A549 (cell line): ENCODE measurements at regions not wholly inside any gene's neighbourhood (a gene's known extent, or its start where the extent isn't known, plus 50 kb on each side); places are given as distances from the start of the nearest gene placed in this dataset.

Source experiments
- ATAC-seq, 2 experiments: fragments of 200-7000 bp in 1 of 2; fragments of >200 bp in 1 of 2; cut with Nextera tagmentation in 1 of 2; cut with Tn5 transposase in 1 of 2; 3 replicates each; pipeline versions ENCODE4 v1.8.0 to v1.9.1; 2018 to 2020; ENCODE audit warnings: mild to moderate bottlenecking in 1 of 2, moderate library complexity in 1 of 2
- CTCF ChIA-PET: fragments of 300-600 bp; sonication (Branson Sonifier 250); formaldehyde crosslinking; extraction: SDS; loops from one replicate; lab custom pipeline; 2021; ENCODE audit warnings: antibody characterized with exemption, inconsistent platforms; lab: Yijun Ruan, JAX
- POLR2A ChIA-PET: fragments of 350-600 bp; formaldehyde crosslinking; extraction: SDS; loops from one replicate; lab custom pipeline; 2021; ENCODE audit warnings: antibody characterized with exemption, inconsistent platforms; lab: Yijun Ruan, JAX
- DNase-seq, 2 experiments: peaks; one replicate each; pipeline versions ENCODE4 v3.0.0 to v3.0.0-alpha.2; 2011 to 2016; ENCODE audit warnings: low read depth in 1 of 2, low spot score in 1 of 2
- FAIRE-seq: peaks from 2 replicates; lab custom pipeline; 2011; peaks lifted over from hg19 to GRCh38; lab: Jason Lieb, UNC
- H3K27ac ChIP-seq, 2 experiments: fragments of >200 bp; sonication (Bioruptor Twin); formaldehyde crosslinking; 3 replicates each; pipeline ENCODE4 v1.5.1; 2016 to 2017
- H3K4me1 ChIP-seq: fragments of >200 bp; sonication (Bioruptor Twin); formaldehyde crosslinking; 3 replicates; pipeline ENCODE4 v1.6.1; 2016
- H3K4me2 ChIP-seq: fragments of >200 bp; sonication (Bioruptor Twin); formaldehyde crosslinking; 3 replicates; pipeline ENCODE4 v1.6.1; 2016
- H3K4me3 ChIP-seq: fragments of >200 bp; sonication (Bioruptor Twin); formaldehyde crosslinking; 3 replicates; pipeline ENCODE4 v1.5.1; 2016
- H3K9me3 ChIP-seq: fragments of >200 bp; sonication (Bioruptor Twin); formaldehyde crosslinking; 3 replicates; pipeline ENCODE4 v1.6.1; 2016
- CHD4 ChIP-seq: fragments of 200-600 bp; sonication (generic); IDR thresholded peaks from 2 replicates; pipeline ENCODE4 v1.6.1; 2016; ENCODE audit warnings: antibody characterized with exemption, mild to moderate bottlenecking, borderline replicate concordance
- EHF ChIP-seq: fragments of 250-450 bp; sonication (Bioruptor Pico); IDR thresholded peaks from 2 replicates; pipeline ENCODE4 v1.5.0; 2020; ENCODE audit warnings: mild to moderate bottlenecking
- FOSB ChIP-seq: fragments of 250-450 bp; sonication (Bioruptor Pico); IDR thresholded peaks from 2 replicates; pipeline ENCODE4 v1.5.0; 2020; ENCODE audit warnings: mild to moderate bottlenecking, moderate library complexity
- FOSL2 ChIP-seq, 2 experiments: fragments of 450-650 bp in 1 of 2; fragments of >200 bp in 1 of 2; sonication (Bioruptor Twin) in 1 of 2; formaldehyde crosslinking; IDR thresholded peaks; 2 replicates each; pipeline versions ENCODE4 v1.5.0 to v1.6.1; 2016 to 2020; ENCODE audit warnings: mild to moderate bottlenecking in 1 of 2, moderate library complexity in 1 of 2
- GATA3 ChIP-seq: IDR thresholded peaks from 2 replicates; pipeline ENCODE4 v1.6.1; 2012; ENCODE audit warnings: borderline replicate concordance
- HDAC2 ChIP-seq: fragments of 200-600 bp; sonication (generic); IDR thresholded peaks from 2 replicates; pipeline ENCODE4 v1.6.1; 2016
- HEYL ChIP-seq: fragments of 250-450 bp; sonication (Bioruptor Pico); IDR thresholded peaks from 2 replicates; pipeline ENCODE4 v1.8.0; 2021; ENCODE audit warnings: mild to moderate bottlenecking, moderate library complexity
- HOXA7 ChIP-seq: fragments of 250-450 bp; sonication (Bioruptor Pico); IDR thresholded peaks from 2 replicates; pipeline ENCODE4 v1.5.0; 2020; ENCODE audit warnings: mild to moderate bottlenecking, moderate library complexity
- JUNB ChIP-seq: fragments of >200 bp; sonication (Bioruptor Twin); formaldehyde crosslinking; IDR thresholded peaks from 2 replicates; pipeline ENCODE4 v1.6.1; 2016
- MAZ ChIP-seq: fragments of 150-350 bp; IDR thresholded peaks from 2 replicates; pipeline ENCODE4 v1.6.1; 2014; ENCODE audit warnings: antibody characterized with exemption, low read depth, low read length, borderline replicate concordance
- NFE2L2 ChIP-seq: fragments of 150-350 bp; conservative IDR thresholded peaks from 2 replicates; pipeline ENCODE4 v1.6.1; 2014; ENCODE audit warnings: low read length
- NPAS2 ChIP-seq: fragments of 250-450 bp; sonication (Bioruptor Pico); IDR thresholded peaks from 2 replicates; pipeline ENCODE4 v1.8.0; 2022; ENCODE audit warnings: mild to moderate bottlenecking, moderate library complexity, borderline replicate concordance
- PHF8 ChIP-seq: fragments of 200-600 bp; sonication (generic); IDR thresholded peaks from 2 replicates; pipeline ENCODE4 v1.6.1; 2016; ENCODE audit warnings: low read depth, mild to moderate bottlenecking, antibody characterized with exemption, moderate library complexity, borderline replicate concordance
- POLR2AphosphoS2 ChIP-seq: conservative IDR thresholded peaks from 2 replicates; pipeline ENCODE4 v1.6.1; 2012; ENCODE audit warnings: low read length, improper control_type of control experiment, inconsistent platforms
- RCOR1 ChIP-seq: fragments of 150-350 bp; IDR thresholded peaks from 2 replicates; pipeline ENCODE4 v1.6.1; 2014; ENCODE audit warnings: antibody characterized with exemption, low read length, low read depth
- RFX5 ChIP-seq: fragments of 450-650 bp; IDR thresholded peaks from 2 replicates; pipeline ENCODE4 v1.7.1; 2014; ENCODE audit warnings: antibody characterized with exemption, mild to moderate bottlenecking, moderate library complexity
- SREBF2 ChIP-seq: fragments of 450-650 bp; IDR thresholded peaks from 2 replicates; pipeline ENCODE4 v1.6.1; 2014; ENCODE audit warnings: mild to moderate bottlenecking, moderate library complexity
- TFCP2L1 ChIP-seq: fragments of 250-450 bp; sonication (Bioruptor Pico); IDR thresholded peaks from 2 replicates; pipeline ENCODE4 v1.5.0; 2021; ENCODE audit warnings: mild to moderate bottlenecking
- ZC3H11A ChIP-seq: fragments of 450-650 bp; IDR thresholded peaks from 2 replicates; pipeline ENCODE4 v1.6.1; 2014; ENCODE audit warnings: antibody characterized with exemption, mild to moderate bottlenecking
- WGBS: methylation state at CpG from one replicate; pipeline ENCODE4 v1.1.6; 2017; ENCODE audit errors: missing lambda C conversion rate; 5-methylcytosine and 5-hydroxymethylcytosine counted together
- TF ChIP-seq, protein P1 (sequence below): IDR thresholded peaks from 2 replicates; pipeline ENCODE4 v1.6.1; 2012; ENCODE audit warnings: low read depth, borderline replicate concordance
- TF ChIP-seq, protein P2 (sequence below): fragments of 450-650 bp; IDR thresholded peaks from 2 replicates; pipeline ENCODE4 v1.6.1; 2014; ENCODE audit warnings: antibody characterized with exemption
- TF ChIP-seq, protein P3 (sequence below): IDR thresholded peaks from 2 replicates; pipeline ENCODE4 v1.6.1; 2012
- TF ChIP-seq, protein P4 (sequence below): fragments of 200-600 bp; sonication (generic); IDR thresholded peaks from 2 replicates; pipeline ENCODE4 v1.6.1; 2016; ENCODE audit warnings: antibody characterized with exemption, mild to moderate bottlenecking, moderate library complexity
- TF ChIP-seq, protein P5 (sequence below): fragments of 250-450 bp; sonication (Bioruptor Pico); IDR thresholded peaks from 2 replicates; pipeline ENCODE4 v1.5.0; 2020; ENCODE audit warnings: low read depth, mild to moderate bottlenecking, moderate library complexity
- TF ChIP-seq, protein P6 (sequence below): fragments of >200 bp; sonication (Bioruptor Twin); formaldehyde crosslinking; IDR thresholded peaks from 3 replicates; pipeline ENCODE4 v1.5.1; 2016

DNA sequence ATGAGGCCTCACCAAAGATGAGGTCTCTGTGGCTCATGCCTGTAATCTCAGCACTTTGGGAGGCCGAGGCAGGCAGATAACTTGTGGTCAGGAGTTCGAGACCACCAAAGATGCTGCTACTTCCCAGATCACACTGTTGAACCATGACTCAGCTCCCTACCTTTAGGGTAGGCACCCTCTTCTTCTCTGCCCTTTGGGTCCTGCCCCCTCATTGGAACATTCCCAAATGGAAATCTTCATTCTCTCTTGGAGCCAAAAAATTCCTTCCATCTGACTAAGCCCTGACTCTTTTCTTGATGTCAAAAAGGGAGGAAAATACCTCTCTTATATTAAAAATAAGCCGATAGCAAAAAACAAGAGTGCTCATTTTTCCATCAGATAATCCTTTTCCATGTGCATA lies 183.5 kb downstream of the PAX3 start:
- Histone ChIP-seq H3K4me2 (no peak overlapping the region), H3K27ac (no peak overlapping the region), H3K4me1 (no peaks in the 10 kb centered on the region), H3K4me3 (no peak overlapping the region), H3K9me3 (no peaks in the 10 kb centered on the region)
- ChIA-PET POLR2A (no interaction called here), CTCF (no interaction called here)
- WGBS, result 12% methylated on average over 3 of the region's 3 CpGs
- FAIRE-seq (no peak), ATAC-seq (no peak), DNase-seq (no peak)
- TF ChIP-seq NFE2L2 (no peak), PHF8 (no peak), HOXA7 (CRISPR knock-in tag) (no peak), ZC3H11A (no peak), HEYL (CRISPR knock-in tag) (no peak), FOSB (CRISPR knock-in tag) (no peak), SREBF2 (no peak), JUNB (no peak), FOSL2 (IDR thresholded peaks at IDR 0.05) (no peak), FOSL2 (CRISPR knock-in tag; IDR thresholded peaks at IDR 0.05) (no peak), RCOR1 (no peak), POLR2AphosphoS2 (no peak), GATA3 (no peak)
- TF ChIP-seq, protein P1, sequence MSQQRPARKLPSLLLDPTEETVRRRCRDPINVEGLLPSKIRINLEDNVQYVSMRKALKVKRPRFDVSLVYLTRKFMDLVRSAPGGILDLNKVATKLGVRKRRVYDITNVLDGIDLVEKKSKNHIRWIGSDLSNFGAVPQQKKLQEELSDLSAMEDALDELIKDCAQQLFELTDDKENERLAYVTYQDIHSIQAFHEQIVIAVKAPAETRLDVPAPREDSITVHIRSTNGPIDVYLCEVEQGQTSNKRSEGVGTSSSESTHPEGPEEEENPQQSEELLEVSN, result no peak
- TF ChIP-seq, protein P2, sequence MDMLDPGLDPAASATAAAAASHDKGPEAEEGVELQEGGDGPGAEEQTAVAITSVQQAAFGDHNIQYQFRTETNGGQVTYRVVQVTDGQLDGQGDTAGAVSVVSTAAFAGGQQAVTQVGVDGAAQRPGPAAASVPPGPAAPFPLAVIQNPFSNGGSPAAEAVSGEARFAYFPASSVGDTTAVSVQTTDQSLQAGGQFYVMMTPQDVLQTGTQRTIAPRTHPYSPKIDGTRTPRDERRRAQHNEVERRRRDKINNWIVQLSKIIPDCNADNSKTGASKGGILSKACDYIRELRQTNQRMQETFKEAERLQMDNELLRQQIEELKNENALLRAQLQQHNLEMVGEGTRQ, result no peak
- TF ChIP-seq, protein P3, sequence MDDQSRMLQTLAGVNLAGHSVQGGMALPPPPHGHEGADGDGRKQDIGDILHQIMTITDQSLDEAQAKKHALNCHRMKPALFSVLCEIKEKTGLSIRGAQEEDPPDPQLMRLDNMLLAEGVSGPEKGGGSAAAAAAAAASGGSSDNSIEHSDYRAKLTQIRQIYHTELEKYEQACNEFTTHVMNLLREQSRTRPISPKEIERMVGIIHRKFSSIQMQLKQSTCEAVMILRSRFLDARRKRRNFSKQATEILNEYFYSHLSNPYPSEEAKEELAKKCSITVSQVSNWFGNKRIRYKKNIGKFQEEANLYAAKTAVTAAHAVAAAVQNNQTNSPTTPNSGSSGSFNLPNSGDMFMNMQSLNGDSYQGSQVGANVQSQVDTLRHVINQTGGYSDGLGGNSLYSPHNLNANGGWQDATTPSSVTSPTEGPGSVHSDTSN, result no peak
- TF ChIP-seq, protein P4, sequence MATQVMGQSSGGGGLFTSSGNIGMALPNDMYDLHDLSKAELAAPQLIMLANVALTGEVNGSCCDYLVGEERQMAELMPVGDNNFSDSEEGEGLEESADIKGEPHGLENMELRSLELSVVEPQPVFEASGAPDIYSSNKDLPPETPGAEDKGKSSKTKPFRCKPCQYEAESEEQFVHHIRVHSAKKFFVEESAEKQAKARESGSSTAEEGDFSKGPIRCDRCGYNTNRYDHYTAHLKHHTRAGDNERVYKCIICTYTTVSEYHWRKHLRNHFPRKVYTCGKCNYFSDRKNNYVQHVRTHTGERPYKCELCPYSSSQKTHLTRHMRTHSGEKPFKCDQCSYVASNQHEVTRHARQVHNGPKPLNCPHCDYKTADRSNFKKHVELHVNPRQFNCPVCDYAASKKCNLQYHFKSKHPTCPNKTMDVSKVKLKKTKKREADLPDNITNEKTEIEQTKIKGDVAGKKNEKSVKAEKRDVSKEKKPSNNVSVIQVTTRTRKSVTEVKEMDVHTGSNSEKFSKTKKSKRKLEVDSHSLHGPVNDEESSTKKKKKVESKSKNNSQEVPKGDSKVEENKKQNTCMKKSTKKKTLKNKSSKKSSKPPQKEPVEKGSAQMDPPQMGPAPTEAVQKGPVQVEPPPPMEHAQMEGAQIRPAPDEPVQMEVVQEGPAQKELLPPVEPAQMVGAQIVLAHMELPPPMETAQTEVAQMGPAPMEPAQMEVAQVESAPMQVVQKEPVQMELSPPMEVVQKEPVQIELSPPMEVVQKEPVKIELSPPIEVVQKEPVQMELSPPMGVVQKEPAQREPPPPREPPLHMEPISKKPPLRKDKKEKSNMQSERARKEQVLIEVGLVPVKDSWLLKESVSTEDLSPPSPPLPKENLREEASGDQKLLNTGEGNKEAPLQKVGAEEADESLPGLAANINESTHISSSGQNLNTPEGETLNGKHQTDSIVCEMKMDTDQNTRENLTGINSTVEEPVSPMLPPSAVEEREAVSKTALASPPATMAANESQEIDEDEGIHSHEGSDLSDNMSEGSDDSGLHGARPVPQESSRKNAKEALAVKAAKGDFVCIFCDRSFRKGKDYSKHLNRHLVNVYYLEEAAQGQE, result no peak
- TF ChIP-seq, protein P5, sequence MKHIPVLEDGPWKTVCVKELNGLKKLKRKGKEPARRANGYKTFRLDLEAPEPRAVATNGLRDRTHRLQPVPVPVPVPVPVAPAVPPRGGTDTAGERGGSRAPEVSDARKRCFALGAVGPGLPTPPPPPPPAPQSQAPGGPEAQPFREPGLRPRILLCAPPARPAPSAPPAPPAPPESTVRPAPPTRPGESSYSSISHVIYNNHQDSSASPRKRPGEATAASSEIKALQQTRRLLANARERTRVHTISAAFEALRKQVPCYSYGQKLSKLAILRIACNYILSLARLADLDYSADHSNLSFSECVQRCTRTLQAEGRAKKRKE, result no peak

DNA sequence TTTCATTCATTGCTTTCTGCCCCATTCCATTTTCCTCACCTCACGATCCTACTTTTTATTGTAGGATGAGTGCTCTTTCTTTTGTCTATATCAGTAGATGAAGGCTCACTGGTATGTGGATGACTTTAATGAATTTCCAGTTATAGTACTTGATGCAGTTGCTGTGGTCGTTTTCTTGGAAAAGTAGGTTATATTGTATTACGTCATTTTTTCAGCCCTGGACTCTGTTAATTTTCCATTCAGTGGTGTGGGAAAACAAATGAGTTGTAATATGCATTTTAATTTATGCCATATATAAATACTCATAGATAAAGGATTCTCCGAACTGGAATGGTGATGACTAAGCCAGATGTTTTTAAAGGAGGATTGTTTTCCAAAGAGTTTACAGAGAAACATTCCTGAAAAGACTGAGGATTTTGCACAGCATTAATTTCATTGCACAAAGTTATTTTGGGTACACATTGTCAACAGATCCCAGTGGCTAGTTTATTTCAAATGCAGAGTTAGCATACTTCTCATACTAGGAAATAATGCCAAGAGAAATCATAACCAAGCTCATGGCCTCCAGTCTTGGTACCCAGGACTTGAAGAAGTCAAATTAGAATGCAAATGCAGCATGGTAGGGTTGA lies 189.7 kb downstream of the PAX3 start:
- ChIA-PET CTCF (no interaction called here), POLR2A (no interaction called here)

More for the DNA sequence above, 189.7 kb downstream of the PAX3 start:
- no peak for TF ChIP-seq NPAS2 (CRISPR knock-in tag)
- no peak for TF ChIP-seq FOSB (CRISPR knock-in tag)
- TF ChIP-seq GATA3, result no peak
- TF ChIP-seq TFCP2L1 (CRISPR knock-in tag), result no peak
- no peak for TF ChIP-seq NFE2L2
- TF ChIP-seq HEYL (CRISPR knock-in tag), result no peak
- TF ChIP-seq, protein P2, result no peak
- TF ChIP-seq, protein P1, result no peak
- no peak for TF ChIP-seq CHD4
- no peak for TF ChIP-seq HDAC2
- no peak for TF ChIP-seq MAZ
- no peak for TF ChIP-seq POLR2AphosphoS2
- TF ChIP-seq EHF (CRISPR knock-in tag), result no peak
- no peak for TF ChIP-seq ZC3H11A
- TF ChIP-seq, protein P6, sequence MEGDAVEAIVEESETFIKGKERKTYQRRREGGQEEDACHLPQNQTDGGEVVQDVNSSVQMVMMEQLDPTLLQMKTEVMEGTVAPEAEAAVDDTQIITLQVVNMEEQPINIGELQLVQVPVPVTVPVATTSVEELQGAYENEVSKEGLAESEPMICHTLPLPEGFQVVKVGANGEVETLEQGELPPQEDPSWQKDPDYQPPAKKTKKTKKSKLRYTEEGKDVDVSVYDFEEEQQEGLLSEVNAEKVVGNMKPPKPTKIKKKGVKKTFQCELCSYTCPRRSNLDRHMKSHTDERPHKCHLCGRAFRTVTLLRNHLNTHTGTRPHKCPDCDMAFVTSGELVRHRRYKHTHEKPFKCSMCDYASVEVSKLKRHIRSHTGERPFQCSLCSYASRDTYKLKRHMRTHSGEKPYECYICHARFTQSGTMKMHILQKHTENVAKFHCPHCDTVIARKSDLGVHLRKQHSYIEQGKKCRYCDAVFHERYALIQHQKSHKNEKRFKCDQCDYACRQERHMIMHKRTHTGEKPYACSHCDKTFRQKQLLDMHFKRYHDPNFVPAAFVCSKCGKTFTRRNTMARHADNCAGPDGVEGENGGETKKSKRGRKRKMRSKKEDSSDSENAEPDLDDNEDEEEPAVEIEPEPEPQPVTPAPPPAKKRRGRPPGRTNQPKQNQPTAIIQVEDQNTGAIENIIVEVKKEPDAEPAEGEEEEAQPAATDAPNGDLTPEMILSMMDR, result no peak
- TF ChIP-seq RFX5, result no peak
- no peak for TF ChIP-seq PHF8
- TF ChIP-seq, all 56 proteins: peak for 0
- DNase-seq (no peak), FAIRE-seq (no peak), ATAC-seq (no peak)
- 5% methylated on average over 4 of the region's 4 CpGs for WGBS
- Histone ChIP-seq H3K4me3 (no peak overlapping the region), H3K9me3 (no peaks in the 10 kb centered on the region), H3K4me2 (no peak overlapping the region), H3K27ac (no peak overlapping the region), H3K4me1 (no peaks in the 10 kb centered on the region)
